OCI-LY1 (cell line): ENCODE measurements at regions not wholly inside any gene's neighbourhood (a gene's known extent, or its start where the extent isn't known, plus 50 kb on each side); places are given as distances from the start of the nearest gene placed in this dataset.

ENCODE experiments used
- EZH2 ChIP-seq: fragments of 200-600 bp; sonication (generic), shearing (Covaris generic); IDR thresholded peaks from 2 replicates; pipeline ENCODE4 v1.8.0; 2017; ENCODE audit warnings: borderline replicate concordance, mixed run types, mild to moderate bottlenecking, antibody characterized with exemption, low read length, moderate library complexity, mixed read lengths
- TF ChIP-seq, protein P1 (sequence below): fragments of 200-600 bp; sonication (generic), shearing (Covaris generic); IDR thresholded peaks from 2 replicates; pipeline ENCODE4 v1.5.1; 2017; ENCODE audit warnings: mild to moderate bottlenecking, antibody characterized with exemption, low read length, moderate library complexity, mixed read lengths

DNA sequence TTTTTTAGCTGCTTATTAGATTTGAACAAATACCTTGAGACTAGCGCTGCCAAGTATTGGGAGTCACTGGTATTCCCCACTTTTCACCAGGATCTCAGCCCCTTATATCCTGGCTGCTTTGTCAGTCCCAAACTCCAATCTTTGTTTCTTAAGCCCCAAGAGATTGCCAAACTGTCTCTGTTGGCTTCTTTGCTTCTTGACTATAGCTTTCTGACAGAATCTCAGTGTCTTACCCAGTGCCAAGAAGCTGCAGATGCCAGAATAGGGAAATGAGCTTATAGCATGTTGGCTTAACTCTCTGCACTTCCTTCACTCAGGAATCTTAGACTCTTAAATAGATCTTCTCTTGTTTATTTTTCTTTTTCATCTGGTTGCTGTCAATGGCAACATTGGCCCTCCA, 297.5 kb upstream of the DCAF8L1 start:
- TF ChIP-seq, protein P1, sequence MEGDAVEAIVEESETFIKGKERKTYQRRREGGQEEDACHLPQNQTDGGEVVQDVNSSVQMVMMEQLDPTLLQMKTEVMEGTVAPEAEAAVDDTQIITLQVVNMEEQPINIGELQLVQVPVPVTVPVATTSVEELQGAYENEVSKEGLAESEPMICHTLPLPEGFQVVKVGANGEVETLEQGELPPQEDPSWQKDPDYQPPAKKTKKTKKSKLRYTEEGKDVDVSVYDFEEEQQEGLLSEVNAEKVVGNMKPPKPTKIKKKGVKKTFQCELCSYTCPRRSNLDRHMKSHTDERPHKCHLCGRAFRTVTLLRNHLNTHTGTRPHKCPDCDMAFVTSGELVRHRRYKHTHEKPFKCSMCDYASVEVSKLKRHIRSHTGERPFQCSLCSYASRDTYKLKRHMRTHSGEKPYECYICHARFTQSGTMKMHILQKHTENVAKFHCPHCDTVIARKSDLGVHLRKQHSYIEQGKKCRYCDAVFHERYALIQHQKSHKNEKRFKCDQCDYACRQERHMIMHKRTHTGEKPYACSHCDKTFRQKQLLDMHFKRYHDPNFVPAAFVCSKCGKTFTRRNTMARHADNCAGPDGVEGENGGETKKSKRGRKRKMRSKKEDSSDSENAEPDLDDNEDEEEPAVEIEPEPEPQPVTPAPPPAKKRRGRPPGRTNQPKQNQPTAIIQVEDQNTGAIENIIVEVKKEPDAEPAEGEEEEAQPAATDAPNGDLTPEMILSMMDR: no peak
- no peak for TF ChIP-seq EZH2
